ENCODE measurements at regions not wholly inside any gene's neighbourhood (a gene's known extent, or its start where the extent isn't known, plus 50 kb on each side); places are given as distances from the start of the nearest gene placed in this dataset.

DNA sequence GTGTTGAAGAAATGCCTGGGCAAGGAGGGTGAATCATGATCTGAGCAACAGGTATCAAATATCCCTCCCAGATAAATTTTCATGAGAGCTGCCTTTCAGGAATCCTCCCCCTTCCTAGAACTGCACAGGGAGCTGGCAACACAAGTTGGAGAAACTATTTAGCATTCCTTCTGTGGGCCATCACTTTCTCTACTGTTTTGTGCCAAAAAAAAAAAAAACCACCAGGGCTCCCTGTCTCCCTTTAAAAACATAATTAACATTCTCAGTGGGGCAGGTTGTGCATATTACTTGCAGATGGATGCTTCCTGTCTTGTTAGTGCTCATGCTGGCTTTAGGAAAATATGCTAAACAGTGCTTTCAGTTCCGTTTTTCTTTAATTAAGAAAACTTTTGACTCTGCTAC, 234.9 kb upstream of the LMCD1 start:
- ATAC-seq: no peak
- Histone ChIP-seq H3K4me3 (ENCODE audit: low read depth in 2 of 2, low read length in 2 of 2) (no peak overlapping the region), H3K9me3 (ENCODE audit: control insufficient read depth, insufficient read depth, low read depth, low read length) (no peaks in the 10 kb centered on the region), H3K36me3 (ENCODE audit: control insufficient read depth, insufficient read depth, low read length) (no peaks in the 10 kb centered on the region), H3K27ac (ENCODE audit: low read length) (no peak overlapping the region), H3K27me3 (ENCODE audit: control insufficient read depth, insufficient read depth, low read length) (no peaks in the 10 kb centered on the region), H3K4me1 (ENCODE audit: control insufficient read depth, insufficient read depth, low read length) (no peaks in the 10 kb centered on the region)
- POLR2A ChIA-PET: no interaction called here
- CTCF ChIA-PET: no interaction called here
- no peak for DNase-seq (ENCODE audit: low read depth, low spot score)
- in situ Hi-C loops (cut with HindIII; ENCODE audit: low pct_unique_long_range_greater_than_20kb, low sequenced_read_pairs) (no loop called here), intact Hi-C loops (cut with micrococcal nuclease; ENCODE audit: unreplicated experiment) (no loop called here)
- TF ChIP-seq, protein P1, sequence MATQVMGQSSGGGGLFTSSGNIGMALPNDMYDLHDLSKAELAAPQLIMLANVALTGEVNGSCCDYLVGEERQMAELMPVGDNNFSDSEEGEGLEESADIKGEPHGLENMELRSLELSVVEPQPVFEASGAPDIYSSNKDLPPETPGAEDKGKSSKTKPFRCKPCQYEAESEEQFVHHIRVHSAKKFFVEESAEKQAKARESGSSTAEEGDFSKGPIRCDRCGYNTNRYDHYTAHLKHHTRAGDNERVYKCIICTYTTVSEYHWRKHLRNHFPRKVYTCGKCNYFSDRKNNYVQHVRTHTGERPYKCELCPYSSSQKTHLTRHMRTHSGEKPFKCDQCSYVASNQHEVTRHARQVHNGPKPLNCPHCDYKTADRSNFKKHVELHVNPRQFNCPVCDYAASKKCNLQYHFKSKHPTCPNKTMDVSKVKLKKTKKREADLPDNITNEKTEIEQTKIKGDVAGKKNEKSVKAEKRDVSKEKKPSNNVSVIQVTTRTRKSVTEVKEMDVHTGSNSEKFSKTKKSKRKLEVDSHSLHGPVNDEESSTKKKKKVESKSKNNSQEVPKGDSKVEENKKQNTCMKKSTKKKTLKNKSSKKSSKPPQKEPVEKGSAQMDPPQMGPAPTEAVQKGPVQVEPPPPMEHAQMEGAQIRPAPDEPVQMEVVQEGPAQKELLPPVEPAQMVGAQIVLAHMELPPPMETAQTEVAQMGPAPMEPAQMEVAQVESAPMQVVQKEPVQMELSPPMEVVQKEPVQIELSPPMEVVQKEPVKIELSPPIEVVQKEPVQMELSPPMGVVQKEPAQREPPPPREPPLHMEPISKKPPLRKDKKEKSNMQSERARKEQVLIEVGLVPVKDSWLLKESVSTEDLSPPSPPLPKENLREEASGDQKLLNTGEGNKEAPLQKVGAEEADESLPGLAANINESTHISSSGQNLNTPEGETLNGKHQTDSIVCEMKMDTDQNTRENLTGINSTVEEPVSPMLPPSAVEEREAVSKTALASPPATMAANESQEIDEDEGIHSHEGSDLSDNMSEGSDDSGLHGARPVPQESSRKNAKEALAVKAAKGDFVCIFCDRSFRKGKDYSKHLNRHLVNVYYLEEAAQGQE (IDR thresholded peaks at IDR 0.05; ENCODE audit: insufficient read depth in 1 of 2, low read depth in 2 of 2, low read length in 1 of 2): no peak
- TF ChIP-seq POLR2AphosphoS5 (IDR thresholded peaks at IDR 0.05; ENCODE audit: low read depth, low read length) (no peak), TCF7L2 (IDR thresholded peaks at IDR 0.05; ENCODE audit: low read depth, low read length) (no peak), SIN3A (IDR thresholded peaks at IDR 0.05; ENCODE audit: borderline replicate concordance, insufficient read depth, low read depth, low read length) (no peak)
- no TSS peak for BruUV-seq (replicated peaks)

DNA sequence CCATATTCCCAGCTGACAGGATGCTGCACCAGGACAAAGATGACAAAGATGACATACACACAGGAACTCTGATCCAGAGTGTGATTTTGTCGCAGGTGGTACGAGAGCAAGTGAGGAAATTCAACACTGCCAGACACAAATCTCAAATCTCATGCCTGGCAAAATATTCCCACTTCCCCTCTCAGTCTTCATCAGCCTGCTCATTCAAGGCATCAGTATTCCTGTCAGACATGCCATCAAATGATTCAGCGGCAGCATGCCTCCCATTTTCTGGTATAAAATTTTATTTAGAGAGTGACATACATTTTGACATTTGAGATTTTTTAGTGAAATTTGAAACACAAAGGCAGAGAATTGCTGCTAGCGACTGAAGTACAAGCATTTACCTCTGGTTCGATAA, 228.1 kb upstream of the LMCD1 start:
- intact Hi-C loops (cut with micrococcal nuclease; ENCODE audit: unreplicated experiment) (no loop called here), in situ Hi-C loops (cut with HindIII; ENCODE audit: low pct_unique_long_range_greater_than_20kb, low sequenced_read_pairs) (no loop called here)
- ChIA-PET CTCF (interaction anchor here (0.6 kb wide), 1 partner anchor 34 kb away, joined by 3 read pairs; no protein-coding TSS in a partner anchor), POLR2A (no interaction called here)
- TF ChIP-seq, protein P1 (IDR thresholded peaks at IDR 0.05; ENCODE audit: insufficient read depth in 1 of 2, low read depth in 2 of 2, low read length in 1 of 2): no peak
- TF ChIP-seq, protein P2, sequence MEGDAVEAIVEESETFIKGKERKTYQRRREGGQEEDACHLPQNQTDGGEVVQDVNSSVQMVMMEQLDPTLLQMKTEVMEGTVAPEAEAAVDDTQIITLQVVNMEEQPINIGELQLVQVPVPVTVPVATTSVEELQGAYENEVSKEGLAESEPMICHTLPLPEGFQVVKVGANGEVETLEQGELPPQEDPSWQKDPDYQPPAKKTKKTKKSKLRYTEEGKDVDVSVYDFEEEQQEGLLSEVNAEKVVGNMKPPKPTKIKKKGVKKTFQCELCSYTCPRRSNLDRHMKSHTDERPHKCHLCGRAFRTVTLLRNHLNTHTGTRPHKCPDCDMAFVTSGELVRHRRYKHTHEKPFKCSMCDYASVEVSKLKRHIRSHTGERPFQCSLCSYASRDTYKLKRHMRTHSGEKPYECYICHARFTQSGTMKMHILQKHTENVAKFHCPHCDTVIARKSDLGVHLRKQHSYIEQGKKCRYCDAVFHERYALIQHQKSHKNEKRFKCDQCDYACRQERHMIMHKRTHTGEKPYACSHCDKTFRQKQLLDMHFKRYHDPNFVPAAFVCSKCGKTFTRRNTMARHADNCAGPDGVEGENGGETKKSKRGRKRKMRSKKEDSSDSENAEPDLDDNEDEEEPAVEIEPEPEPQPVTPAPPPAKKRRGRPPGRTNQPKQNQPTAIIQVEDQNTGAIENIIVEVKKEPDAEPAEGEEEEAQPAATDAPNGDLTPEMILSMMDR (IDR thresholded peaks at IDR 0.05): no peak
- TF ChIP-seq SIN3A (IDR thresholded peaks at IDR 0.05; ENCODE audit: borderline replicate concordance, insufficient read depth, low read depth, low read length) (no peak), TCF7L2 (IDR thresholded peaks at IDR 0.05; ENCODE audit: low read depth, low read length) (no peak), POLR2AphosphoS5 (IDR thresholded peaks at IDR 0.05; ENCODE audit: low read depth, low read length) (no peak)
- no peaks in the 10 kb centered on the region for H3K9me3 ChIP-seq (ENCODE audit: control insufficient read depth, insufficient read depth, low read depth, low read length)
- no peak overlapping the region for H3K27ac ChIP-seq (ENCODE audit: low read length)
- ATAC-seq: no peak
- no peak for DNase-seq (ENCODE audit: low read depth, low spot score)
- no peak overlapping the region for H3K4me3 ChIP-seq (ENCODE audit: low read depth in 2 of 2, low read length in 2 of 2)
- no peaks in the 10 kb centered on the region for H3K4me1 ChIP-seq (ENCODE audit: control insufficient read depth, insufficient read depth, low read length)
- no TSS peak for BruUV-seq (replicated peaks)
- H3K27me3 ChIP-seq (ENCODE audit: control insufficient read depth, insufficient read depth, low read length): no peaks in the 10 kb centered on the region
- H3K36me3 ChIP-seq (ENCODE audit: control insufficient read depth, insufficient read depth, low read length): no peaks in the 10 kb centered on the region
